MM.1S (cell line): ENCODE measurements at regions not wholly inside any gene's neighbourhood (a gene's known extent, or its start where the extent isn't known, plus 50 kb on each side); places are given as distances from the start of the nearest gene placed in this dataset.

Experiments used
- CTCF ChIP-seq: fragments of 300-600 bp; sonication (generic); IDR thresholded peaks from 2 replicates; pipeline ENCODE4 v1.5.1; 2016; ENCODE audit warnings: antibody characterized with exemption, low read length, mixed read lengths
- EZH2 ChIP-seq: fragments of 300-600 bp; sonication (generic); optimal IDR thresholded peaks from 2 replicates; pipeline ENCODE3; 2017; ENCODE audit warnings: low read depth, mild to moderate bottlenecking, antibody characterized with exemption, low read length, mixed read lengths

- no peak for TF ChIP-seq CTCF
- no peak for TF ChIP-seq EZH2
Measured at GRCh38 chr5:20056933-20057332, 68.9 kb upstream of the CDH18 start.
